DMS53 (cell line): ENCODE measurements at regions not wholly inside any gene's neighbourhood (a gene's known extent, or its start where the extent isn't known, plus 50 kb on each side); places are given as distances from the start of the nearest gene placed in this dataset.
A peak's percentile ranks its signal among the peaks of the same experiment; 100 is the strongest.

Experiments
- DNase-seq: peaks from one replicate; lab custom pipeline; 2025; lab: John Stamatoyannopoulos, UW

DNA sequence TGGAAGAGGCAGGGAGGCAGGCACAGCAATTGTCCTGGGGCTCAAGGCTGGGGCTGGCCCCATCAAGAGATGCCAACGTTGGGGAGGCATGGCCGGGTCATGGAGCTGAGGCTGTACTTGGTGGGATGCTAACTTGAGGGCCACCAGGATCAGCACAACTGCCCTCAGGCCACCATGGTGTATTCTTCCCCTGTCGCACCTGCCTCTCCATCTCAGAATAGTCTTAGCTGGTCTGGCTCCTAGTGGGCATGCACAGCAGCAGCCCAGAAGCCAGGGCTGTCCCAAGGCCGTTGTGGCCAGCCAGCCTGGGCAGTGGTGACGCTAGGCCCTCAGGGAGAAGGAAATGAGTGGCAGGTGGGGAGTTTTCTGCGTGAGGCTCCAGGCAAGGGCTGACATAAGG is 91.3 kb downstream of the DHCR7 start:
- no peak for DNase-seq

GRCh38 chr11:71356280-71356876 is 91.8 kb downstream of the DHCR7 start:
- no peak for DNase-seq

GRCh38 chr11:71355281-71355680 is 92.9 kb downstream of the DHCR7 start:
- no peak for DNase-seq

DNA sequence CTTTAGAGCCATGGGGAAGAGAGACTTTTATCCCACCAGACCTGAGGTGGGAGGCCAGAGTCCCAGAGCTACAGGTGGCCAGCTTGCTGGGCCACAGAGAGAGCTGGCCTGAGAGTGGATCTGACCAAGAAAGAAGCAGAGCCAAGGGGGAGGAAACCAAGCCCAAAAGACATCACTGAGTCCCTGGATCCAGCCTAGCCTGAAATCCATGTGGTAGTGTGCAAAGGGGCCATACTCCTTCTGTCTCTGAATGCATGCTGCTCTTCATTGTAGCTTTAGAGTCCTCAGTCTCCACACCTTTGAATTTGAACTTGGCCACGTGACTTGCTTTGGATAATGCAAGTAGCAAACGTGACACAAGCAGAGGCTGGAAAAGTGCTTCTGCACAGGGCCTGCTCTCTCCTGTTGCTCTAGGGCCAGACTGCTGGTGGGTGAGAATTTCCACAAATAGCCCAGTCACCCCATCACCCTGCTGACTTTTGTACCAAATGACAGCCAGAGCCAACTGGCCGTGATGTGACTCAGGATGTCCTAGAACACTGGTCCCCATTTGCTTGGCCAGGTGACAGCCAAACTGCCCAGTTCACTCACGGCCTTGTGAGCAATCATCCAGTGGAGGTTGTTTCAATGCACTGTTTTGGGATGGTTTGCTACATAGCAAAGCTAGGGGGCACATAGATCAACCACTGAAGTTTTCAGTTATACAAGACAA is 93.6 kb downstream of the DHCR7 start:
- no peak for DNase-seq

DNA sequence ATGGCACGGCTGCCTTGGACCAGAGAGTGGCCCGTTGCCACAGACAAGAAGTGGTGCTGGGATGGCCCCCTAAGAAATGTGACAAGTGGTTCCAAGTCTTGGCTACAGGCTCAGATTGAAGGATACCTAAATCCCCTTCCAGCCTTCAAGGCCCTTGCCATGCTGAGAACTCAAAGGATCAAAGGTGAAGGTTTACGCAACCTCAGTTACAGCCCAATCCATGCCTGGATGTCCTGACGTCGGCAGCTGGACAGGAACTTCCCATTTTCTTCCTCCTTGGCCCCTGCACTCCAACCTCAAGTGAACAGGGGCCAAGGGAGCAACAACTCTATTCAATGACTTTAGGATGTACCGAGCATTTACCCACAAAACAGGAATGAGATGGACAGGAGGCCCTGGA is 95.4 kb downstream of the DHCR7 start:
- DNase-seq: no peak

- no peak for DNase-seq
Measured at GRCh38 chr11:71352226-71352625, 96.0 kb downstream of the DHCR7 start.

GRCh38 chr11:71349627-71350026 is 97.2 kb upstream of the SHANK2 start:
- DNase-seq: no peak

DNA sequence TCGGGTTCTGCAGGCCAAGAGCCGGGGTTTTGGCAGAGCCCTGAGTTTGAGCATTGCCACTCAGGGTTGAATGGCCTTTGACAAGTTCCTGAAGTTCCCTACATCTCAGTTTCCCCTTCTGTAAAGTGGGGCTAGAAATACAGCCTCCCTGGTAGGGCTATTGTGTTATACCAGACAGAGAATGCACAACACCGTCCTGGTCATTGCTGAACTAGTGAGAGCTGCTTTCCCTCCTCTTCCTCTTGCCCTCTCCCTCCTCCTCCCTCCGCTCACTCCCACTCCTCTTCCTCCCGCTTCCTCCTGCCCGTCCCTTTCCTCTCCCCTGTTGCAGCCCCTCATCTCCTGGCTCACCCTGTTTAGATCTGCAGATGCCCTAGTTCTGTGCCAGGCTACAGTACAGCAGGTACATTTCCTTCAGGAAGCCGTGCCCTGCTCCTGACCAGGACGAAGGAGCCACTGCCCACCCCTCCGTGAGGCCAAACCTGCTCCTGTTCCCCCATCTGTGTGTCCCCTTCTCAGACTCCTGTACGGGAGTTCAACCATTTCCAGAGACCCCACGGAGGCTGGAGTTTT is 91.5 kb upstream of the SHANK2 start:
- DNase-seq: no peak

DNA sequence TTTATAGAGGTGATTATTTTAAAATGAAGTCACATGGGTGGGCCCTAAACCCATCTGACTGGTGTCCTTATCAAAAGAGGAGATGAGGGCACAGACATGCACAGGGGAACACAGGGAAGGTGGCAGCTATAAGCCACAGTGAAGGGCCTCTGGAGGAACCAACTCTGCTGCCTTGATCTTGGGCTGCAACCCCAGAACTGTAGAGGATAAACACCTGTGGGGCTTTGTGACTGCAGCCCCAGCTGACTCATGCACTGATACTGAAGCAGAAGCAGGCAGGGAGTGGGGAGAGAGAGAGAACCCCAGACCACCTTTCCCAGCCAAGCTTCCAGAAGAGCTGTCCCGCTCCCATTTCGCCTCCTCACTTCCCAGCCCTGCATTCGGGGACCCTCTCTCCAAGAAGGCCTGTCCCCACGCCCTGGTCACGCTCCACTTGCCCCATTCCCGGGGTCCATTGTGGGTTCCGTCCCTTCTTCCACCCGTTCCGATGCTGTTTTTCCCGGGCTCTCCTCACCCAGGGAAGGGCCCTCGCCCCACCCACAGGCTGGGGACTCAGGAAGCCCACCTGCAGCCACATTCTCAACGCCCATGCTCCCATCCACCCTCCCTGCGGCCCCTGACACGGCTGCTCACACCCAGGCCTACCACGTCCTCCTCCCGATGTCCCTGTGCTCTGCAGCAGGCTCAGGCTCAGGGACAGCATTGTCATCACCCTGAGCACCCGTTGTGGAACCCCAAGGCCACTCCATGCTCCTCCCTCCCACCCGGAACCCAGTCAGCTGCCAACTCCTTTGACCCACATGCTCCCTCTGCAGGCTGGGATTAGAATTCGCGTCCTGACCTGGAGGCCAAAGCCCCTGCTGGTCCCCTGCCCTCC is 90.8 kb upstream of the SHANK2 start:
- DNase-seq: peak; percentile 90

- DNase-seq: no peak
Measured at GRCh38 chr11:71342116-71342515, 89.7 kb upstream of the SHANK2 start.

DNA sequence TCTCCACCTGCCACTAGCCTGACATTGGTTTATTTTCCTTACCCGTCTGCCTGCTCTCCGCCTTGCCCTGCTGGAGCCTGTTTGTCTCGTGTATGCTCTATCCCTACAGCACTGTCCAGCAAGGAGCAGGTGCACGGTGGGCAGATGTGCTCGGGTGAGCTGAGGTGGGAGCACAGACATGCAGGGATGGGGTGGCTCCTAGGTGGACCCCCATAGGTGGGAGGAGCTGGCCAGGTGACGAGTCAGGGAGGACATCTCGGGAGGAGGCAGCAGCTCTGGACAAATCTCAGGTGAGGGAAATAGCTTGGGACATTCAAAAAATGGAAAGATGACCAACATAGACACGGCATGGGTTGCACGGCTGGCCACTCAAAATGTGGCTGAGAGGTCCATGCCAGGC is 89.2 kb upstream of the SHANK2 start:
- no peak for DNase-seq

DNA sequence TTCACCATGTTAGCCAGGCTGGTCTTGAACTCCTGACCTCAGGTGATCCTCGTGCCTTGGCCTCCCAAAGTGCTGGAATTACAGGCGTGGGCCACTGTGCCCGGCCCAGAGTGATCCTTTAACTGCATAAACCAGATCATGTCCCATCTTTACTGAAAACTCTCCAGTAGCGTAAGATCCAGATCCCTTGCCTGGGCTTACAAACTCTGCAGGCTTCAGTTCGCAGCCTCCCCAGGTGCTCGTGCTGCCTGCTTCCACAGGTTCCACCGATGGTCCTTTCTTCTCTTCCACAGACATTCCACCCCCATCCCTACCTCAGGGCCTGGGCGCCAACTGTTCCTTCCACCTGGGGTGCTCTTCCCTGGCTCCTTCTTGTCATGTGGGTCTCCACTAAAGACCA is 88.8 kb upstream of the SHANK2 start:
- no peak for DNase-seq

- no peak for DNase-seq
Measured at GRCh38 chr11:71340086-71340606, 87.8 kb upstream of the SHANK2 start.

DNA sequence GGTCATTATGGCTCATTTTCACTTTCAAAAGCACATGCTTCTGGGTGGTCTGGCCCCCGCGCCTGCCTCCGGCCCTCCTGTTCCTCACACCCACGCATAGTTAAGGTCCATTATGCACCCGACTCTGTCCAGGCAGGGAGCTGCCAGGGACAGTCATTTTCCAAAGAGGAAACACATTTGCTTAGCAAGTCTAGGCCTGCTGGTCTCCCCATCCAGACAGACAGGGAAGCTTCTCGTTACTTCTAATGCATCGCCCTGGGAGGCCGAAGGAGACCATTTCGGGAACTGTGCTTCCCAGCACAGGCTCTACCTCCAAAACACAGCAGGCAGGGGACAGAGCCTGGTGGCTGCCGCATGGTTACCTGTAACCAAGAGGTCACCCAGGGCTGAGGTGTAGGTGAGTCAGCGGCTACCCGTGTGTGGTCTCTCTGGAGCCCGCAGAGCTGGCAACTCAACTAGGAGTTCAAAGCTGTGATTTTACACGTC is 87.1 kb upstream of the SHANK2 start:
- DNase-seq: no peak

- DNase-seq: no peak
Measured at GRCh38 chr11:71338801-71339395, 86.5 kb upstream of the SHANK2 start.

DNA sequence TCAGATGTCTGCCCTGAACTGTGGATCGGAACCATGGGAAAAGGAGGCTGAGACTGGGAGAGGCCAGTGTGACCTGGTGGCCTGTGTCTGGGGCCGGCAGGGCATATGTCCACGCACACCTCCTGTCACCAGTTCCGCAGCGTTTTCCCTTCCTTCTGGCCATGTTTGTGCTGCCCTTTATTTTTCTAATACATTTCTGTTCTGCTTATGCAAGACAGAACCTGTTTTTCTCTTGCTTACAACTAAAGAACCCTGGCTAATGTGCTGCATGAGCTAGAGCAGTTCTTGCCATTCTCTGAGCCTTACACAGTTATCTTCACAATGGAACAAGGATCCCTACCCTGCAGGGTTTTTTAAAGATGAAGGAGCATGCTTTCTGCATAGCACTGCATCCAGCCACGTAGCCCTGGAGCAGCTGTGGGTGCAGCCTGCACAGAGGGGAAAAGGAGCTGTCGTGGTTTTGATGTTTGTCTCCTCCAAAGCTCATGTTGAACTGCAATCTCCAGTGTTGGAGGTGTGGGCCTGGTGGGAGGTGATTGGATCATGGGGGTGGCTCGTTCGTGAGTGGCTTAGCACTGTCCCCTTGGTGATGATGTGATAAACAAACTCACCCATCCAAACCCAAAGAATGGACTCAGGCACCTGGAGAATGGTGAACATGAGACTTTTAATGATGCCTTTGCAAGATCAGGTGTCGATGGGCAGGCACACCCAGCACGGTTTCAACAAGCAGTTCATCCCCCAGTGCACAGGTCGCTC is 84.8 kb upstream of the SHANK2 start:
- no peak for DNase-seq

DNA sequence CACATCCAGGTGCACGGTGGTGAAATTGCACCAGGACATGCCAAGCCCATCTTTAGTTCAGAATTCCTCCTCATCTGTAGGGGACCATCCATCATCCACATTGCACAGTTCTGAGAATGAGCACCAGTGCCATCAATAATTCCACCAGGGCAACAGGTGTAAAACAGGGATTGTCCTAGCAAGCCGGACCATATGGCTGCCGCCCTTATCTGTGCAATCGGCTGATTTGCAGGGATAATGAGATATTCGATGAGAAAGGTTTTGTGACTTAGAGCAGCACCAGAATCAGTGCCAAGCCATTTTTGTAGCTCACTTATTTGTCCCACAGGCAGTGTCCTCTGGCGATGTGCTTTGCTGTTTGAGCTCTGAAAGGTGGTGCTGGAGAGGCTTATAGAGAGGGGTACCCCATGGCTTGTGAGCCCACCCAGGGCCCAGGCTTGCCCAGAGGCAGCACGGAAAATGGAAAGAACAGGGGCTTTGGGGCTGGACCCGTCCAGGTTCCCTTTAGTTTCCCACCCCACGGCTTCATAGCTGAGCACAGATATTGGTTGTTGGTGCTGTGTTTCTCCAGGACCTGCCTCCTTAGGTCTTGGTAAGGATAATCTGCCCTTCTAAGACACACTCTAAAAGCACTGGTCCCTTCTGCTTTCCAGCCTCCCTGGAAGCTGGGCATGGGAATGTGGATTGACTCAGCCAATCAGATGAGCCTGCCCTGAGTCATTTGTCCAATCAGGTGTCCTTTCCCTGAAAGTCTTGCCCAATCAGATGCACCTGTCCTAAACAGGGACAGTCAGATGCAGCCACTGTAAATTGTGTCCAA is 84.0 kb upstream of the SHANK2 start:
- no peak for DNase-seq

DNA sequence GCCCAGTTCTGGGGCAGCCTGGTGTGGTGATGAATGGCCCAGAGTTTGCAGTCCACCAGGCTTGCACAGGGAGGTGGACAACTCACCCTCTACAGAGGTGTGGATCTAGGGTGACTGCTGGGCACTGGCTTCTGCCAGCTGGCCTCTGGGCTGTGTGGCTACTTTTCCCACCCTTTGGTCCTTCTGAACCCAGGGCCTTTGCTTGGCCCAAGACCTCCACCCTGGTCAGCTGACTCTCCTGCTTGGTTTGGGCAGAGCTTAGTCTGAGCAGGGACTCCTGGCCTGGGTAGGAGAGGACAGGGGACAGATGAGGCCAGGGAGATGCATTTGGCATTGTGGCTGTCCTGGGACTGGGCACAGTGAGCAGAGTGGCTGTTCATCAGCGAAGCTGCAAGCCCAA is 83.0 kb upstream of the SHANK2 start:
- no peak for DNase-seq

- no peak for DNase-seq
Measured at GRCh38 chr11:71334191-71334590, 81.8 kb upstream of the SHANK2 start.

GRCh38 chr11:71333473-71333872 is 81.1 kb upstream of the SHANK2 start:
- no peak for DNase-seq
